K562 (cell line): ENCODE measurements at regions not wholly inside any gene's neighbourhood (a gene's known extent, or its start where the extent isn't known, plus 50 kb on each side); places are given as distances from the start of the nearest gene placed in this dataset.

Source experiments
- ATAC-seq: fragments of 200-7000 bp; cut with Tn5 transposase; 3 replicates; pipeline ENCODE4 v1.9.1; 2020; ENCODE audit warnings: moderate library complexity
- BruUV-seq: library from RNA; stranded (reverse); fragments of 400-500 nt; replicated peaks from 2 replicates; lab custom pipeline; 2021; lab: Mats Ljungman, UMichigan
- CTCF ChIA-PET: fragments of 300-600 bp; formaldehyde crosslinking; extraction: SDS; loops from one replicate; lab custom pipeline; 2021; ENCODE audit warnings: low intra/inter-chr PET ratio; lab: Yijun Ruan, JAX
- POLR2A ChIA-PET: fragments of 300-600, 350-650 bp; sonication (Branson Sonifier 250); formaldehyde crosslinking; extraction: SDS; loops from one replicate; lab custom pipeline; 2021; ENCODE audit warnings: antibody characterized with exemption, inconsistent platforms; lab: Yijun Ruan, JAX
- DNase-seq, 4 experiments: peaks; one replicate each; pipeline versions ENCODE4 v3.0.0 to v3.0.0-alpha.2; 2011 to 2018; ENCODE audit warnings: low spot score in 3 of 4, mixed read lengths in 3 of 4; ENCODE audit errors: extremely low read depth in 1 of 4
- FAIRE-seq: peaks from 2 replicates; lab custom pipeline; 2011; peaks lifted over from hg19 to GRCh38; lab: Jason Lieb, UNC
- H2AFZ ChIP-seq: 2 replicates; pipeline ENCODE4 v1.6.0; 2011; ENCODE audit warnings: low read depth, low read length, control low read depth, inconsistent platforms
- H3K27ac ChIP-seq: fragments of 200-600 bp; 3 replicates; pipeline ENCODE4 v1.8.0; 2011; ENCODE audit warnings: low read depth, mild to moderate bottlenecking, control low read depth, inconsistent platforms, low read length, moderate library complexity, mixed read lengths; ENCODE audit errors: extremely low read depth
- H3K27me3 ChIP-seq, 2 experiments: fragments of 300-600 bp in 1 of 2; 2 replicates in 1 of 2; 3 replicates in 1 of 2; pipeline versions ENCODE4 v1.6.0 to v1.8.0; 2011; ENCODE audit warnings: inconsistent platforms in 2 of 2, low read length in 2 of 2, mild to moderate bottlenecking in 1 of 2, mixed read lengths in 1 of 2, moderate library complexity in 1 of 2; ENCODE audit not compliant: control insufficient read depth in 2 of 2, insufficient read depth in 2 of 2
- H3K36me3 ChIP-seq: fragments of 300-600 bp; 3 replicates; pipeline ENCODE4 v1.8.0; 2011; ENCODE audit warnings: mild to moderate bottlenecking, low read length, inconsistent platforms; ENCODE audit not compliant: control insufficient read depth, insufficient read depth
- H3K4me1 ChIP-seq, 2 experiments: fragments of 200-600 bp in 1 of 2; replicated peaks in 1 of 2; 2 replicates in 1 of 2; 3 replicates in 1 of 2; pipeline versions ENCODE4 v1.5.1 to v1.8.0; 2011; ENCODE audit warnings: inconsistent platforms in 2 of 2, low read length in 2 of 2, mild to moderate bottlenecking in 1 of 2, mixed read lengths in 1 of 2, moderate library complexity in 1 of 2; ENCODE audit not compliant: control insufficient read depth in 2 of 2, insufficient read depth in 2 of 2
- H3K4me2 ChIP-seq: 2 replicates; pipeline ENCODE4 v1.6.1; 2011; ENCODE audit warnings: low read length, control low read depth, inconsistent platforms, mixed read lengths; ENCODE audit not compliant: insufficient read depth
- H3K4me3 ChIP-seq: fragments of 200-600 bp; sonication (generic), shearing (Covaris generic); 2 replicates; pipeline ENCODE4 v1.5.1; 2016; ENCODE audit warnings: control low read depth, inconsistent platforms
- H3K79me2 ChIP-seq: fragments of 200-600 bp; 3 replicates; pipeline ENCODE4 v1.8.0; 2011; ENCODE audit warnings: low read length, inconsistent platforms; ENCODE audit not compliant: control insufficient read depth, insufficient read depth
- H3K9ac ChIP-seq, 2 experiments: 2 replicates each; pipeline versions ENCODE4 v1.6.0 to v1.6.1; 2011; ENCODE audit warnings: low read depth in 2 of 2, low read length in 2 of 2, control low read depth in 1 of 2, inconsistent platforms in 1 of 2, mild to moderate bottlenecking in 1 of 2, mixed read lengths in 1 of 2; ENCODE audit not compliant: insufficient read depth in 1 of 2
- H3K9me1 ChIP-seq: one replicate; pipeline ENCODE4 v1.6.0; 2011; ENCODE audit warnings: inconsistent platforms, mild to moderate bottlenecking, low read length, moderate library complexity; ENCODE audit not compliant: control insufficient read depth, insufficient read depth
- H3K9me3 ChIP-seq: replicated peaks from 2 replicates; pipeline ENCODE4 v1.5.1; 2011; ENCODE audit warnings: low read depth, low read length, inconsistent platforms; ENCODE audit not compliant: control insufficient read depth, insufficient read depth
- H4K20me1 ChIP-seq: replicated peaks from 2 replicates; pipeline ENCODE4 v1.6.1; 2011; ENCODE audit warnings: low read length, inconsistent platforms, mixed read lengths; ENCODE audit not compliant: control insufficient read depth, insufficient read depth
- ARID1B ChIP-seq: fragments of 450-650 bp; IDR thresholded peaks from 2 replicates; pipeline ENCODE4 v1.6.1; 2016; ENCODE audit warnings: antibody characterized with exemption, mild to moderate bottlenecking, inconsistent platforms
- ATF7 ChIP-seq: fragments of 450-650 bp; IDR thresholded peaks from 2 replicates; pipeline ENCODE4 v1.7.1; 2014; ENCODE audit warnings: mild to moderate bottlenecking, moderate library complexity
- CREBBP ChIP-seq: IDR thresholded peaks from one replicate; pipeline ENCODE4 v1.6.1; 2012; ENCODE audit warnings: low read depth, mild to moderate bottlenecking, control low read depth, inconsistent platforms, low read length
- ELK1 ChIP-seq: sonication (generic); formaldehyde crosslinking; IDR thresholded peaks from 2 replicates; pipeline ENCODE4 v1.8.1; 2022; ENCODE audit warnings: missing genetic modification reagents
- ETV1 ChIP-seq: fragments of 450-650 bp; conservative IDR thresholded peaks from 2 replicates; pipeline ENCODE4 v1.6.1; 2016; ENCODE audit warnings: missing genetic modification characterization, control low read depth, low read depth, missing compliant biosample characterization
- HOMEZ ChIP-seq: fragments of 250-450 bp; sonication (Bioruptor Pico); IDR thresholded peaks from 2 replicates; pipeline ENCODE4 v1.4.0; 2020; ENCODE audit warnings: mild to moderate bottlenecking, moderate library complexity
- KDM2B ChIP-seq: fragments of 250-450 bp; sonication (Bioruptor Pico); IDR thresholded peaks from 2 replicates; pipeline ENCODE4 v1.8.0; 2021; ENCODE audit warnings: mild to moderate bottlenecking, moderate library complexity
- MAFG ChIP-seq: fragments of 450-650 bp; conservative IDR thresholded peaks from 2 replicates; pipeline ENCODE4 v1.6.1; 2016; ENCODE audit warnings: missing genetic modification characterization, missing compliant biosample characterization
- NFIC ChIP-seq: fragments of 450-650 bp; IDR thresholded peaks from 2 replicates; pipeline ENCODE4 v1.6.1; 2017; ENCODE audit warnings: mild to moderate bottlenecking, inconsistent platforms
- NFIX ChIP-seq: fragments of 250-450 bp; sonication (Bioruptor Pico); IDR thresholded peaks from 2 replicates; pipeline ENCODE4 v1.4.0; 2020; ENCODE audit warnings: low read depth, mild to moderate bottlenecking, moderate library complexity
- NR2C1 ChIP-seq, 2 experiments: fragments of 450-650 bp; IDR thresholded peaks; 2 replicates each; pipeline ENCODE4 v1.6.1; 2017; ENCODE audit warnings: mild to moderate bottlenecking in 2 of 2, antibody characterized with exemption in 1 of 2, inconsistent platforms in 1 of 2, missing compliant biosample characterization in 1 of 2, missing genetic modification characterization in 1 of 2
- RUNX1 ChIP-seq: sonication (generic); IDR thresholded peaks from 2 replicates; pipeline ENCODE4 v1.6.1; 2016; ENCODE audit warnings: antibody characterized with exemption, low read depth
- SLC30A9 ChIP-seq: fragments of 250-450 bp; sonication (Bioruptor Pico); IDR thresholded peaks from 2 replicates; pipeline ENCODE4 v1.8.0; 2022; ENCODE audit warnings: mild to moderate bottlenecking, moderate library complexity
- SMARCA5 ChIP-seq: fragments of 450-650 bp; IDR thresholded peaks from 2 replicates; pipeline ENCODE4 v1.6.1; 2016
- SRF ChIP-seq, 2 experiments: fragments of 250-450, 450-650 bp in 1 of 2; sonication (Bioruptor Pico) in 1 of 2; sonication (generic) in 1 of 2; formaldehyde crosslinking; IDR thresholded peaks; 2 replicates each; pipeline versions ENCODE4 v1.5.0 to v1.5.1; 2020 to 2022; ENCODE audit warnings: mild to moderate bottlenecking in 1 of 2, missing genetic modification reagents in 1 of 2
- XRCC5 ChIP-seq: fragments of 200-400 bp; formaldehyde crosslinking; IDR thresholded peaks from 2 replicates; pipeline ENCODE4 v1.6.1; 2017; ENCODE audit warnings: low read depth, mild to moderate bottlenecking, low read length
- ZFP30 ChIP-seq: fragments of 250-450 bp; sonication (Bioruptor Pico); IDR thresholded peaks from 2 replicates; pipeline ENCODE4 v1.8.0; 2022; ENCODE audit warnings: moderate library complexity, mild to moderate bottlenecking, inconsistent platforms, borderline replicate concordance
- ZNF408 ChIP-seq: fragments of 250-450 bp; sonication (Bioruptor Pico); IDR thresholded peaks from 2 replicates; pipeline ENCODE4 v1.4.0; 2020; ENCODE audit warnings: low read depth, mild to moderate bottlenecking, moderate library complexity
- ZNF431 ChIP-seq: sonication (generic); formaldehyde crosslinking; IDR thresholded peaks from 2 replicates; pipeline ENCODE4 v1.8.0; 2022; ENCODE audit warnings: mild to moderate bottlenecking, missing genetic modification reagents
- WGBS: fragments of 100-300 bp; shearing (Covaris generic); methylation state at CpG from one replicate; pipeline ENCODE4 v1.1.6; 2016; ENCODE audit warnings: low coverage, mixed read lengths; ENCODE audit not compliant: insufficient coverage; ENCODE audit errors: missing lambda C conversion rate; 5-methylcytosine and 5-hydroxymethylcytosine counted together
- in situ Hi-C: fragments of 300-500 bp; cut with MboI; formaldehyde crosslinking; loops from 4 replicates; pipeline ENCODE4 v1.15.0; 2018; ENCODE audit warnings: inconsistent platforms, mixed read lengths
- intact Hi-C: fragments of 100-400 bp; cut with micrococcal nuclease; formaldehyde crosslinking; loops from 2 replicates; pipeline ENCODE4 v1.14.2; 2022

GRCh38 chr4:81631958-81632441 is 160.3 kb upstream of the RASGEF1B start (continued):
- TF ChIP-seq NR2C1 (IDR thresholded peaks at IDR 0.05): no peak
- TF ChIP-seq NR2C1 (tag; IDR thresholded peaks at IDR 0.05): no peak
- TF ChIP-seq ZFP30 (CRISPR knock-in tag): no peak
- no peak for TF ChIP-seq NFIX (CRISPR knock-in tag)
- no peak for TF ChIP-seq ZNF431 (CRISPR knock-in tag)
- no peak for TF ChIP-seq ARID1B
- TF ChIP-seq RUNX1: no peak
- no peak for TF ChIP-seq SRF (CRISPR knock-in tag; IDR thresholded peaks at IDR 0.05)
- no peak for TF ChIP-seq ETV1 (tag)
- no peak for TF ChIP-seq SMARCA5
- peak; percentile 27; the same call in 1 of the 2 replicates for TF ChIP-seq ATF7
- no peak for TF ChIP-seq XRCC5
- TF ChIP-seq MAFG: peak; percentile 90
- TF ChIP-seq, all 486 proteins: peak for 11

- CTCF ChIA-PET: no interaction called here
- ATAC-seq: no peak
- BruUV-seq: no TSS peak
- no peaks in the 10 kb centered on the region for H3K79me2 ChIP-seq
- FAIRE-seq: no peak
- H3K9me1 ChIP-seq: no peaks in the 10 kb centered on the region
- H3K27ac ChIP-seq: no peak overlapping the region
- in situ Hi-C loops (no loop called here), intact Hi-C loops (no loop called here)
- H4K20me1 ChIP-seq: no peaks in the 10 kb centered on the region
- POLR2A ChIA-PET: no interaction called here
- no peak overlapping the region for H3K4me3 ChIP-seq
- H2AFZ ChIP-seq: no peak overlapping the region
- H3K4me2 ChIP-seq: no peak overlapping the region
- no peak for DNase-seq
- 0% methylated on average over 4 of the region's 4 CpGs for WGBS
- H3K36me3 ChIP-seq: no peaks in the 10 kb centered on the region
- no peaks in the 10 kb centered on the region; a peak in 2 of 5 replicates for H3K27me3 ChIP-seq
- no peaks in the 10 kb centered on the region for H3K4me1 ChIP-seq
- H3K9me3 ChIP-seq: no peaks in the 10 kb centered on the region
- no peak overlapping the region for H3K9ac ChIP-seq
- TF ChIP-seq HOMEZ (CRISPR knock-in tag) (no peak), NFIC (no peak), ELK1 (CRISPR knock-in tag) (no peak), SLC30A9 (CRISPR knock-in tag) (no peak), KDM2B (CRISPR knock-in tag) (no peak), CREBBP (no peak), ZNF408 (no peak)
Observed at GRCh38 chr4:81629366-81629765, 157.7 kb upstream of the RASGEF1B start.
